MM.1S (cell line): ENCODE measurements at regions not wholly inside any gene's neighbourhood (a gene's known extent, or its start where the extent isn't known, plus 50 kb on each side); places are given as distances from the start of the nearest gene placed in this dataset.

Experiments used
- CTCF ChIP-seq: fragments of 300-600 bp; sonication (generic); IDR thresholded peaks from 2 replicates; pipeline ENCODE4 v1.5.1; 2016; ENCODE audit warnings: antibody characterized with exemption, low read length, mixed read lengths
- EZH2 ChIP-seq: fragments of 300-600 bp; sonication (generic); optimal IDR thresholded peaks from 2 replicates; pipeline ENCODE3; 2017; ENCODE audit warnings: low read depth, mild to moderate bottlenecking, antibody characterized with exemption, low read length, mixed read lengths

- no peak for TF ChIP-seq CTCF
- no peak for TF ChIP-seq EZH2
Measured at GRCh38 chrX:117059848-117060247, 597.1 kb upstream of the CT83 start.
